HEK293 (cell line): ENCODE measurements at regions not wholly inside any gene's neighbourhood (a gene's known extent, or its start where the extent isn't known, plus 50 kb on each side); places are given as distances from the start of the nearest gene placed in this dataset.

ENCODE experiments used
- GLIS2 ChIP-seq: fragments of 450-650 bp; formaldehyde crosslinking; IDR thresholded peaks from 2 replicates; pipeline ENCODE4 v1.5.1; 2016; ENCODE audit warnings: missing biosample characterization, missing genetic modification characterization
- TSHZ1 ChIP-seq: fragments of 450-650 bp; formaldehyde crosslinking; IDR thresholded peaks from 2 replicates; pipeline ENCODE4 v1.5.1; 2016; ENCODE audit warnings: missing biosample characterization, missing genetic modification characterization, borderline replicate concordance
- ZBTB26 ChIP-seq: fragments of 450-650 bp; formaldehyde crosslinking; optimal IDR thresholded peaks from 2 replicates; pipeline ENCODE3; 2016; ENCODE audit warnings: missing biosample characterization, mild to moderate bottlenecking, missing genetic modification characterization
- ZNF335 ChIP-seq: fragments of 450-650 bp; formaldehyde crosslinking; conservative IDR thresholded peaks from 2 replicates; pipeline ENCODE4 v1.5.1; 2016; ENCODE audit warnings: missing biosample characterization, missing genetic modification characterization
- ZNF366 ChIP-seq: fragments of 450-650 bp; formaldehyde crosslinking; conservative IDR thresholded peaks from 2 replicates; pipeline ENCODE4 v1.5.1; 2016; ENCODE audit warnings: missing biosample characterization, missing genetic modification characterization
- ZNF416 ChIP-seq: fragments of 450-650 bp; formaldehyde crosslinking; IDR thresholded peaks from 2 replicates; pipeline ENCODE4 v1.5.1; 2016; ENCODE audit warnings: missing biosample characterization, missing genetic modification characterization
- ZNF558 ChIP-seq: fragments of 450-650 bp; formaldehyde crosslinking; IDR thresholded peaks from 2 replicates; pipeline ENCODE4 v1.5.1; 2016; ENCODE audit warnings: missing biosample characterization, missing genetic modification characterization
- TF ChIP-seq, protein P1 (sequence below): fragments of 450-650 bp; formaldehyde crosslinking; IDR thresholded peaks from 2 replicates; pipeline ENCODE4 v1.5.1; 2016; ENCODE audit warnings: missing biosample characterization, missing genetic modification characterization

- TF ChIP-seq, protein P1, sequence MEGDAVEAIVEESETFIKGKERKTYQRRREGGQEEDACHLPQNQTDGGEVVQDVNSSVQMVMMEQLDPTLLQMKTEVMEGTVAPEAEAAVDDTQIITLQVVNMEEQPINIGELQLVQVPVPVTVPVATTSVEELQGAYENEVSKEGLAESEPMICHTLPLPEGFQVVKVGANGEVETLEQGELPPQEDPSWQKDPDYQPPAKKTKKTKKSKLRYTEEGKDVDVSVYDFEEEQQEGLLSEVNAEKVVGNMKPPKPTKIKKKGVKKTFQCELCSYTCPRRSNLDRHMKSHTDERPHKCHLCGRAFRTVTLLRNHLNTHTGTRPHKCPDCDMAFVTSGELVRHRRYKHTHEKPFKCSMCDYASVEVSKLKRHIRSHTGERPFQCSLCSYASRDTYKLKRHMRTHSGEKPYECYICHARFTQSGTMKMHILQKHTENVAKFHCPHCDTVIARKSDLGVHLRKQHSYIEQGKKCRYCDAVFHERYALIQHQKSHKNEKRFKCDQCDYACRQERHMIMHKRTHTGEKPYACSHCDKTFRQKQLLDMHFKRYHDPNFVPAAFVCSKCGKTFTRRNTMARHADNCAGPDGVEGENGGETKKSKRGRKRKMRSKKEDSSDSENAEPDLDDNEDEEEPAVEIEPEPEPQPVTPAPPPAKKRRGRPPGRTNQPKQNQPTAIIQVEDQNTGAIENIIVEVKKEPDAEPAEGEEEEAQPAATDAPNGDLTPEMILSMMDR (tag by site-specific recombination) = no peak
- no peak for TF ChIP-seq ZNF558
- TF ChIP-seq TSHZ1 (tag by site-specific recombination) = no peak
- TF ChIP-seq ZNF366 (tag by site-specific recombination) = no peak
- no peak for TF ChIP-seq ZNF335 (tag by site-specific recombination)
- no peak for TF ChIP-seq ZNF416 (tag by site-specific recombination)
- no peak for TF ChIP-seq GLIS2 (tag by site-specific recombination)
- no peak for TF ChIP-seq ZBTB26 (tag by site-specific recombination)
Measured at GRCh38 chr20:2213401-2213800, 82.4 kb upstream of the TGM3 start.
